ENCODE measurements at regions not wholly inside any gene's neighbourhood (a gene's known extent, or its start where the extent isn't known, plus 50 kb on each side); places are given as distances from the start of the nearest gene placed in this dataset.

DNA sequence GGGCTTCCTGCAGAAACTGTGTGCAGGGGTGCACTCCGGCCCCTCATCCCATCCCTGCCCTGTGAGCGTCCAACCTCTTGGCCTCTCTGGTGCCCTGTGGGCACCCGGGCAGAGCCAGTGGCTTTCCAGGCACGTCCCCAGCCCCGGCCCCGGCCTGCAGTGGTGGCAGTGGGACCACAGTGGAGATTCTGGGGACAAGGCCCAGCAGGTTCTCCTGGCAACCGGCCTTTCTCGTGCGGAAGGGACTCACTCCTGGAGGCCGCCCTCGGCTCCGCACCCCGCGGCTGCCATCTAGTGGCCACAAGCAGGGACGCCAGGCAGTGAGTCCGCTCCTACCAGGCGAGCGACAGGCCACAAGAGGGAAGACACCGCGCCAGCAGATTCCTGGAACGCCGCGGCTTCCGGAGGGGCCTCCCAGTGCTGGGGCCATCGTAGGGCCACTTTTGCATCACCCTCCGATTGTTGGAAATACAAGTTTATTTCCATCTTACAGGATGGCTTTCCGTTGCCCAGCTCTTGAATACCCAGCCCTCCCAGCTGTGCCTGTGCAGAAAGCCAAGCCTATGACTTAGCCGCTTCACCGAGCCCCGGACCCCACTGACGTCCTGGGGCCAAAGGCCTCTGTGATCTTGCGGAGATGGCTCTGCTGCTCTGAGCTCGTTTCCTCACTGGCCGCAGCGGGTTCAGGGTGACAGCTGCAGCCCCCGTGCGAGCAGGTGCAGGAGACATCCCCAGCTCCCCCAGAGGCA is 357.3 kb downstream of the CTTN start:
- TF ChIP-seq, protein P1, sequence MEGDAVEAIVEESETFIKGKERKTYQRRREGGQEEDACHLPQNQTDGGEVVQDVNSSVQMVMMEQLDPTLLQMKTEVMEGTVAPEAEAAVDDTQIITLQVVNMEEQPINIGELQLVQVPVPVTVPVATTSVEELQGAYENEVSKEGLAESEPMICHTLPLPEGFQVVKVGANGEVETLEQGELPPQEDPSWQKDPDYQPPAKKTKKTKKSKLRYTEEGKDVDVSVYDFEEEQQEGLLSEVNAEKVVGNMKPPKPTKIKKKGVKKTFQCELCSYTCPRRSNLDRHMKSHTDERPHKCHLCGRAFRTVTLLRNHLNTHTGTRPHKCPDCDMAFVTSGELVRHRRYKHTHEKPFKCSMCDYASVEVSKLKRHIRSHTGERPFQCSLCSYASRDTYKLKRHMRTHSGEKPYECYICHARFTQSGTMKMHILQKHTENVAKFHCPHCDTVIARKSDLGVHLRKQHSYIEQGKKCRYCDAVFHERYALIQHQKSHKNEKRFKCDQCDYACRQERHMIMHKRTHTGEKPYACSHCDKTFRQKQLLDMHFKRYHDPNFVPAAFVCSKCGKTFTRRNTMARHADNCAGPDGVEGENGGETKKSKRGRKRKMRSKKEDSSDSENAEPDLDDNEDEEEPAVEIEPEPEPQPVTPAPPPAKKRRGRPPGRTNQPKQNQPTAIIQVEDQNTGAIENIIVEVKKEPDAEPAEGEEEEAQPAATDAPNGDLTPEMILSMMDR (IDR thresholded peaks at IDR 0.05): peak; percentile 89 to 96 (median 92)
- TF ChIP-seq POLR2A (IDR thresholded peaks at IDR 0.05): no peak
- DNase-seq: peak; percentile 64 to 81 (median 79)
- intact Hi-C loops (cut with DNase I): loop anchor here in 1 of 2 donors (5.0 kb wide), 1 partner anchor 298 kb away; no protein-coding TSS in a partner anchor
- Histone ChIP-seq H3K4me1 (no peaks in the 10 kb centered on the region), H3K27ac (no peak overlapping the region), H3K9me3 (peaks cover 0 to 11% (median 2%) of the 10 kb centered on the region in 4 donors), H3K27me3 (no peaks in the 10 kb centered on the region), H3K4me3 (no peak overlapping the region), H3K36me3 (no peaks in the 10 kb centered on the region)
- 14% methylated on average over 5 of the region's 37 CpGs for WGBS (ENCODE audit: insufficient coverage, low coverage, low lambda C conversion rate, missing lambda C conversion rate)
- peak; percentile 95 to 99 (median 97) for ATAC-seq

DNA sequence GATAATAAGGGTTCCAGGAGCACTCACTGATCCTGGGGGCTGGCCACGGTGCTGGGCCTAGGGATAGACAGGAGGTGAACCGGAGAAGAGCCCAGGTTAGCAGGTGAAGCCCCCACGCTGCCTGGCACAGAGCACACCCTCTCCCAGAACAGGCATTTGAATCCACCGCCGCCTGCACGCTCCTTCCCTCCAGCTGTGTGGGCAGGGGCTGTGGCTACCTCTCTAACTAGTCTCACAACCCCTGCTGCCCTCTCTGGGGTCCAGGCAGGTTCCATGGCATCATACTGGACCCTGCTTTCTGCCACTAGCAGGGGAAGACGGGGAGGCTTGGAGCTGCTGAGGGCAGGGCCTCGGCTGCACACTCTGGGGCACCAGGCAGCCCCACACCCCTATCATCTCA is 358.0 kb downstream of the CTTN start:
- intact Hi-C loops (cut with DNase I): loop anchor here in 1 of 2 donors (5.0 kb wide), 1 partner anchor 299 kb away; no protein-coding TSS in a partner anchor

GRCh38 chr11:70756756-70757155 is 358.4 kb downstream of the CTTN start:
- no peak for TF ChIP-seq POLR2A (IDR thresholded peaks at IDR 0.05)
- DNase-seq (peak in 1 of 3 donors; percentile 7), ATAC-seq (no peak)
- intact Hi-C loops (cut with DNase I): loop anchor here in 1 of 2 donors (5.0 kb wide), 1 partner anchor 299 kb away; no protein-coding TSS in a partner anchor
- Histone ChIP-seq H3K27me3 (no peaks in the 10 kb centered on the region), H3K4me1 (no peaks in the 10 kb centered on the region), H3K36me3 (no peaks in the 10 kb centered on the region), H3K9me3 (no peaks in the 10 kb centered on the region), H3K27ac (no peak overlapping the region), H3K4me3 (no peak overlapping the region)
- WGBS (ENCODE audit: insufficient coverage, low coverage, low lambda C conversion rate, missing lambda C conversion rate): 53% methylated on average over 6 of the region's 7 CpGs

More for the DNA sequence above, 358.0 kb downstream of the CTTN start:
- H3K4me1 ChIP-seq: no peaks in the 10 kb centered on the region
- H3K27ac ChIP-seq: no peak overlapping the region
- no CpG with 5 or more reads among the region's 8 CpGs for WGBS (ENCODE audit: insufficient coverage, low coverage, low lambda C conversion rate, missing lambda C conversion rate)
- H3K36me3 ChIP-seq: no peaks in the 10 kb centered on the region
- H3K27me3 ChIP-seq: no peaks in the 10 kb centered on the region
- TF ChIP-seq POLR2A (IDR thresholded peaks at IDR 0.05): no peak
- TF ChIP-seq, protein P1 (IDR thresholded peaks at IDR 0.05): no peak
- no peak overlapping the region for H3K4me3 ChIP-seq
- peak in 1 of 3 donors; percentile 27 for DNase-seq
- peak in 1 of 4 donors; percentile 3 for ATAC-seq
- peaks cover 0 to 4% (median 0%) of the 10 kb centered on the region in 4 donors for H3K9me3 ChIP-seq

DNA sequence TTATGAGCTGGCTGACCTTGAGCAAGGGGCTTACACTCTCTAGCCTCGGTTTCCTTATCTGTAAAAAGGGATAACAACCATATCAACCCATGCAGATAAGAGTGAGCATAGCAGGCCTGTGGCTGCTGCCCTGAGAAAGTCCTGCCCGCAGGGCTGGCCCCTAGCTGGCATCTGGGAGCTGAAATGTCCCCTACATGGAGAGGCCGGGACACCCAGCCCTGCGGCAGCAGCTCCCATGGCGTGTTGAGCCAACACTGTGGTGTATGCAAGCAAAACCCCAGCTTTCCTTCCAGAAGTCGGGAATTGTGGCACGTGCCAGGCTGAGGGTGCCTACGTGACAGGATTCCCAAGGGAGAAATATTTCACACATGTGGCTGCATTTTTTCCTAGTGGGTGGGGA is 358.9 kb downstream of the CTTN start:
- DNase-seq (peak in 1 of 3 donors; percentile 52), ATAC-seq (no peak)
- 40% methylated on average over 1 of the region's 8 CpGs for WGBS (ENCODE audit: insufficient coverage, low coverage, low lambda C conversion rate, missing lambda C conversion rate)
- Histone ChIP-seq H3K36me3 (no peaks in the 10 kb centered on the region), H3K27me3 (no peaks in the 10 kb centered on the region), H3K9me3 (no peaks in the 10 kb centered on the region), H3K27ac (no peak overlapping the region), H3K4me3 (no peak overlapping the region), H3K4me1 (no peaks in the 10 kb centered on the region)
- no peak for TF ChIP-seq POLR2A (IDR thresholded peaks at IDR 0.05)
- TF ChIP-seq, protein P1 (IDR thresholded peaks at IDR 0.05): no peak
- intact Hi-C loops (cut with DNase I): loop anchor here in 1 of 2 donors (5.0 kb wide), 1 partner anchor 300 kb away; no protein-coding TSS in a partner anchor

- ATAC-seq (no peak), DNase-seq (peak in 1 of 3 donors; percentile 40)
- intact Hi-C loops (cut with DNase I): loop anchor here in 1 of 2 donors (5.0 kb wide), 1 partner anchor 301 kb away; no protein-coding TSS in a partner anchor
- Histone ChIP-seq H3K27me3 (no peaks in the 10 kb centered on the region), H3K4me3 (no peak overlapping the region), H3K27ac (no peak overlapping the region), H3K9me3 (no peaks in the 10 kb centered on the region), H3K36me3 (no peaks in the 10 kb centered on the region), H3K4me1 (no peaks in the 10 kb centered on the region)
- WGBS (ENCODE audit: insufficient coverage, low coverage, low lambda C conversion rate, missing lambda C conversion rate): 92% methylated on average over 14 of the region's 20 CpGs
- no peak for TF ChIP-seq POLR2A (IDR thresholded peaks at IDR 0.05)
- TF ChIP-seq, protein P1 (IDR thresholded peaks at IDR 0.05): no peak
Observed at GRCh38 chr11:70758206-70758605, 359.9 kb downstream of the CTTN start.
